SK-N-SH (cell line): ENCODE measurements at regions not wholly inside any gene's neighbourhood (a gene's known extent, or its start where the extent isn't known, plus 50 kb on each side); places are given as distances from the start of the nearest gene placed in this dataset.

Source experiments
- CTCF ChIP-seq: fragments of 200-600 bp; sonication (generic); IDR thresholded peaks from 2 replicates; pipeline ENCODE4 v1.6.1; 2017; ENCODE audit warnings: antibody characterized with exemption, mild to moderate bottlenecking, moderate library complexity
- EP300 ChIP-seq, 2 experiments: IDR thresholded peaks; 2 replicates each; pipeline versions ENCODE4 v1.4.0 to v1.6.1; 2012; ENCODE audit warnings: borderline replicate concordance in 1 of 2, low read depth in 1 of 2, low read length in 1 of 2
- MAX ChIP-seq: IDR thresholded peaks from 2 replicates; pipeline ENCODE4 v1.4.0; 2012; ENCODE audit warnings: low read depth
- RAD21 ChIP-seq: IDR thresholded peaks from 2 replicates; pipeline ENCODE4 v1.6.1; 2012; ENCODE audit warnings: mild to moderate bottlenecking, low read length
- TAF1 ChIP-seq: IDR thresholded peaks from 2 replicates; pipeline ENCODE4 v1.6.1; 2012; ENCODE audit warnings: low read depth, mild to moderate bottlenecking, low read length, moderate library complexity, borderline replicate concordance
- TCF12 ChIP-seq: IDR thresholded peaks from 2 replicates; pipeline ENCODE4 v1.4.0; 2012

- TF ChIP-seq EP300 (IDR thresholded peaks at IDR 0.05; ENCODE audit: borderline replicate concordance in 1 of 2, low read depth in 1 of 2, low read length in 1 of 2) (no peak), TCF12 (no peak), RAD21 (no peak), CTCF (no peak), MAX (no peak), TAF1 (no peak)
Measured at GRCh38 chr10:11685787-11686218, 56.4 kb upstream of the ECHDC3 start.
